NB4 (cell line): ENCODE measurements at regions not wholly inside any gene's neighbourhood (a gene's known extent, or its start where the extent isn't known, plus 50 kb on each side); places are given as distances from the start of the nearest gene placed in this dataset.
"Not testable (repeated sequence)": the region's sequence is repeated elsewhere in the genome, so short reads cannot be mapped to it uniquely, and the experiment has no call there.

Source experiments
- DNase-seq: peaks from one replicate; pipeline ENCODE4 v3.0.0; 2010; ENCODE audit warnings: low read depth
- H3K4me3 ChIP-seq: one replicate; pipeline ENCODE4 v1.5.1; 2011; ENCODE audit warnings: mild to moderate bottlenecking, low read depth, low read length, moderate library complexity
- CTCF ChIP-seq: IDR thresholded peaks from one replicate; pipeline ENCODE4 v1.5.1; 2012; ENCODE audit warnings: low read depth, low read length
- MYC ChIP-seq: IDR thresholded peaks from 2 replicates; pipeline ENCODE4 v1.6.1; 2011; ENCODE audit warnings: low read depth, low read length
- POLR2A ChIP-seq: IDR thresholded peaks from 2 replicates; pipeline ENCODE4 v1.6.1; 2011; ENCODE audit warnings: mild to moderate bottlenecking; ENCODE audit not compliant: insufficient read length; ENCODE audit errors: extremely low read depth
- TF ChIP-seq, protein P1 (sequence below): IDR thresholded peaks from 2 replicates; pipeline ENCODE4 v1.6.1; 2011; ENCODE audit warnings: low read depth, low read length

DNA sequence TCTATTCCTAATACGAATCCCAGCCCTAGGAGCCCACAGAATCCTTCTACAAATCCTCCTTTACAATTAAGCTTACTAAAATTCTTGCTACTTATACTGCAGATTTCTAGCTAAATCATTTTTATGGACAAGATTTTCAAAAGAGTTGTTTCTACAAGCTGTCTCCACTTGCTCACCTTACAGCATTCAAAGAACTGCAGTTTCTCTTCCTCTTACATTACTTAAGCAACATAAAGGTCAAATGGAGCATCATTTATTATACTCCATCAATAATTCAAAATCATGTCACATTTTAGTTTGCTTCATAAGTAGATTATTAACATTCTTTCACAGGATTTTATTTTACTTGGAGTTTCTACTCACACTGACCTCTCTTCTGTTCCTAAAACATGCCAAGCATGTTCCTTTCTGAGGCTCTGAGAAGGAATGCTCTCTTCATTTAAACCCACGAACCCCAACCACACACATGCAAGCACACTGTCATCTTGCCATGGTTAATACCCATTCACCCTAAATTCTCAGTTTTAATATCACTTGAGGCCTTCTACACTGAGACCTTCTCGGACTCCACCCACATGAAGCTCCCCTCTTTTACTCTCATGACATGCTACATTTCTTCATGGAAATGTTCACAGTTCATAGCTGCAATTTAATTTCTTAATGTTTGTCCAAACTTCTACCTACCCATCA lies 388.2 kb downstream of the TBC1D32 start:
- TF ChIP-seq MYC (no peak), CTCF (no peak), POLR2A (no peak)
- TF ChIP-seq, protein P1, sequence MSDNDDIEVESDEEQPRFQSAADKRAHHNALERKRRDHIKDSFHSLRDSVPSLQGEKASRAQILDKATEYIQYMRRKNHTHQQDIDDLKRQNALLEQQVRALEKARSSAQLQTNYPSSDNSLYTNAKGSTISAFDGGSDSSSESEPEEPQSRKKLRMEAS: no peak
- H3K4me3 ChIP-seq: no peak overlapping the region
- DNase-seq: no peak

DNA sequence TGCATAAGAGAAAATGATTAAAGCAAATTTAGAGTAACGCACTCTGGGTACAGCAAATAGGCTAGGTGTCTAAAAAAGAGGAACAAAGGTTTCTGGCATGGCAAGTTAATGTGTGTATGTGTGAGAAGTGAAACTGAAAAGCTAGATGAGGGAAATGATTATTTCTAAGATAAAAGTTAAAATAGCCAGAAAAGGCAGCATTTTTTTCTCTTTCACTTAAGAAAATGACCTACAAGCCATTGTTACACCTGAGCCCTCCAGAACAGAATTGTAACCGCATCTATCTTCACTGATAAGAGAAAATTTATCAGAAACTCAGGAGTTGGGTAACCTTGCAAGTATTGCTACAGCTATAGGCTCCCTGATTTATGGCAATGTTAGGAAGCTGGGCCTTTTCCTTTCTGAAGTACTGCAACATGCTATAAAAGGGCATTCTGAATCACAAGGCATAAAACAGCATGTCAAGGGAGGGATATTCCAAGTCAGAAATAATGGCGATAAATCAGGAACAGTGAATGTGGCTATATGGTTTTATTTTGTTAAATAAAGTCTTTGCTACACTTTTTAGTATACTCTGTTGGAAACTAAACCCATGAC lies 395.3 kb downstream of the TBC1D32 start:
- peak; percentile 29 for DNase-seq
- TF ChIP-seq CTCF (no peak), POLR2A (no peak), MYC (no peak)
- TF ChIP-seq, protein P1: no peak
- no peak overlapping the region for H3K4me3 ChIP-seq

GRCh38 chr6:120938164-120938875 lies 396.0 kb downstream of the TBC1D32 start:
- no peak overlapping the region for H3K4me3 ChIP-seq
- peak; percentile 4 for DNase-seq
- no peak for TF ChIP-seq CTCF
- TF ChIP-seq, protein P1: no peak
- no peak for TF ChIP-seq MYC
- TF ChIP-seq POLR2A: no peak

DNA sequence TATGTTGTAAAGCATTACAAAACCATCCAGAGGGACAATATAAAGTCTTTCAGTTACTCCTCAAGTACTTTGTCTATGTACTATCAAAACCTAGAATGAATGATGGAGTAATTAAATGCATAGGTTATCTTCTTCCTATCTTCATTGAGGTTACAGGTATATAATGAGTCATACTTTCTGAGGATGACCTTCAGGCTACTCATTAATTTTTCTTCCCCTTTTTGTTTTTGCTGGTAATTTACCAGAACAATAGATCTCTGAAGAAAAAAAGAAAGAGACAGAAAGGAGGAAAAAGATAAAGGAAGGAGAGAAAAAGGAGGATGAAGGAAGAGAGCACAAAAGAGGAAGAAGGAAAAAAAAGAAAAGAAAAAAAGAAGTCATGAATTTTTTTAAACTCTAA lies 398.4 kb downstream of the TBC1D32 start:
- TF ChIP-seq CTCF: no peak
- TF ChIP-seq POLR2A: no peak
- no peak for TF ChIP-seq MYC
- TF ChIP-seq, protein P1: no peak
- no peak for DNase-seq
- H3K4me3 ChIP-seq: no peak overlapping the region

- H3K4me3 ChIP-seq: no peak overlapping the region
- no peak for DNase-seq
- TF ChIP-seq MYC: no peak
- TF ChIP-seq, protein P1: no peak
- no peak for TF ChIP-seq CTCF
- no peak for TF ChIP-seq POLR2A
Observed at GRCh38 chr6:120935016-120935415, 399.3 kb downstream of the TBC1D32 start.

DNA sequence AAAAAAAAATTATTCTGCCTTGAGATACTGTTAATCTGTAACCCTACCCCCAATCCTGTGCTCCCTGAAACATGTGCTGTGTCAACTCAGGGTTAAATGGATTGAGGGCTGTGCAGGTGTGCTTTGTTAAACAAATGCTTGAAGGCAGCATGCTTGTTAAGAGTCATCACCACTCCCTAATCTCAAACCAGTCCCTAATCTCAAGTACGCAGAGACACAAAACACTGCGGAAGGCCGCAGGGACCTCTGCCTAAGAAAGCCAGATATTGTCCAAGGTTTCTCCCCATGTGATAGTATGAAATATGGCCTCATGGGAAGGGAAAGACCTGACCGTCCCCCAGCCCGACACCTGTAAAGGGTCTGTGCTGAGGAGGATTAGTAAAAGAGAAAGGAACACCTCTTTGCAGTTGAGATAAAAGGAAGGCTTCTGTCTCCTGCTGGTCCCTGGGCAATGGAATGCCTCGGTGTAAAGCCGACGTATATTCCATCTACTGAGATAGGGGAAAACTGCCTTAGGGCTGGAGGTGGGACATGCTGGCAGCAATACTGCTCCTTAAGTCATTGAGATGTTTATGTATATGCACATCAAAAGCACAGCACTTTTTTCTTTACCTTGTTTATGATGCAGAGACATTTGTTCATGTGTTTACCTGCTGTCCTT lies 402.6 kb downstream of the TBC1D32 start:
- H3K4me3 ChIP-seq, DNase-seq: not testable (repeated sequence)

GRCh38 chr6:120930500-120930899 lies 403.8 kb downstream of the TBC1D32 start:
- DNase-seq, H3K4me3 ChIP-seq: not testable (repeated sequence)
